Esophagus muscularis mucosa (tissue), 4 donors: ENCODE measurements at regions not wholly inside any gene's neighbourhood (a gene's known extent, or its start where the extent isn't known, plus 50 kb on each side); places are given as distances from the start of the nearest gene placed in this dataset.
"Not testable (repeated sequence)": the region's sequence is repeated elsewhere in the genome, so short reads cannot be mapped to it uniquely, and the experiment has no call there.

ENCODE experiments used
- DNase-seq: peaks from one replicate; pipeline ENCODE4 v3.0.0-alpha.2; 2017; ENCODE audit errors: extremely low spot score
- H3K27ac ChIP-seq, 4 donors: fragments of 200-600 bp; sonication (generic); replicated peaks in 1 of 4; 1 replicate in 3 of 4; 2 replicates in 1 of 4; pipeline ENCODE4 v1.5.1; 2016 to 2019; ENCODE audit warnings: mild to moderate bottlenecking in 1 of 4
- H3K27me3 ChIP-seq, 4 donors: fragments of 200-600 bp; sonication (generic); one replicate each; pipeline versions ENCODE4 v1.5.1 to v1.6.0; 2016 to 2019
- H3K36me3 ChIP-seq, 4 donors: fragments of 200-600 bp; sonication (generic); one replicate each; pipeline ENCODE4 v1.5.1; 2016 to 2019
- H3K4me1 ChIP-seq, 4 donors: fragments of 200-600 bp; sonication (generic); one replicate each; pipeline ENCODE4 v1.5.1; 2016 to 2019
- H3K4me3 ChIP-seq, 4 donors: fragments of 200-600 bp; sonication (generic); 1 replicate in 2 of 4; 2 replicates in 2 of 4; pipeline ENCODE4 v1.5.1; 2016 to 2019; ENCODE audit warnings: mild to moderate bottlenecking in 4 of 4, moderate library complexity in 1 of 4
- H3K9me3 ChIP-seq, 4 donors: fragments of 200-600 bp; sonication (generic); 1 replicate in 3 of 4; 2 replicates in 1 of 4; pipeline ENCODE4 v1.5.1; 2016 to 2019
- EP300 ChIP-seq: sonication (generic); formaldehyde crosslinking; IDR thresholded peaks from one replicate; pipeline ENCODE4 v1.6.1; 2017; ENCODE audit warnings: antibody characterized with exemption
- POLR2A ChIP-seq: fragments of 450-650 bp; IDR thresholded peaks from one replicate; pipeline ENCODE4 v1.6.1; 2017; ENCODE audit warnings: antibody characterized with exemption, moderate library complexity, mild to moderate bottlenecking, low read depth
- POLR2AphosphoS5 ChIP-seq, 2 donors: sonication (generic); formaldehyde crosslinking; IDR thresholded peaks; one replicate each; pipeline ENCODE4 v1.6.1; 2017; ENCODE audit warnings: antibody characterized with exemption in 2 of 2
- WGBS: methylation state at CpG from one replicate; pipeline ENCODE4 v1.1.5; 2018; 5-methylcytosine and 5-hydroxymethylcytosine counted together
- intact Hi-C: fragments of 100-400 bp; cut with DNase I; formaldehyde crosslinking; loops from one replicate; pipeline ENCODE4 v1.15.1; 2023
- TF ChIP-seq, protein P1 (sequence below), 3 experiments: fragments of 200-600 bp in 2 of 3; fragments of 450-650 bp in 1 of 3; sonication (generic) in 2 of 3; IDR thresholded peaks; one replicate each; pipeline ENCODE4 v1.5.1; 2017 to 2019; ENCODE audit warnings: antibody characterized with exemption in 3 of 3, mild to moderate bottlenecking in 2 of 3, moderate library complexity in 1 of 3

DNA sequence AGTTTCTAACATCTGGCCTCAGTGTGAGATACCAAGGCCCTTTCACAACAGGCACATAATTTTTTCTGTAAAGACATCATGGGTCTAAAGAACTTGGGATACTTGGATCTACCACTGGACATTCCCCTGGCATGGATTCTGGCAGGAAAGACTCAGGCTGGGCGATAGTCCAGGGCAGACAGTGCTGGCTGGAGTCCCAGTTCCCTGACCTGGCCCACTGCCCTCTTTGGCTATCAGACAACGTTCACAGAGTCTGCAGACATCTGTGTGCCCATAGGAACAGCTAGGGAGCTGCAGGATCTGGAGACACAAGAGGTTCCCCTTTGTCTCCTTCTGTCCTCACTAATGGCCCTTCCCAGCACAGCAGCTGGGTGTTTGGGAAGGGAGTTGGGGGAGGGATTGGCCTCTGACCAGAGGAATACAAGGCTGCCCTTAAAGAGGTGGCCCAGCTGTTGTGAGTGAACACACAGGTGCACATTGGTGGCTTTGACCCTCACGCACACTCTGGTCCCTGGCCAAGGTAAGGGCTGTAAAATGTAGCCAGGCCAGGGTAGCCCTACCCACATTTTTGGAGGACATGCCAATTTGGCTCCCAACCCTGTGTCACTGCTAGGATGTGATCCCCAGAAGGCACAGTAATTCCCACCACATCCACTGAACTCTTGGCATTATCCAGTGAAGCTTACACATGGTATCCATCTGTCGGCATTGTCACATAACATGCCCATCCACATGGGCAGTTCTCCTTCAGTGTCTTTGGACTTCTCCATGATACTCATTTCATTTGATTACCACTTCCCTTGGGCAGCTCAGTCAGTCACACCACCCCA is 72.3 kb downstream of the SOX3 start:
- Histone ChIP-seq H3K4me3 (no peak overlapping the region), H3K36me3 (no peaks in the 10 kb centered on the region), H3K9me3 (no peaks in the 10 kb centered on the region), H3K27me3 (peaks cover 0 to 6% (median 0%) of the 10 kb centered on the region in 4 donors), H3K27ac (no peak overlapping the region), H3K4me1 (peaks cover 0 to 28% (median 14%) of the 10 kb centered on the region in 4 donors)
- intact Hi-C loops, result no loop called here
- no peak for DNase-seq
- WGBS, result 39% methylated on average over 4 of the region's 4 CpGs
- TF ChIP-seq POLR2A (no peak), EP300 (no peak), POLR2AphosphoS5 (IDR thresholded peaks at IDR 0.05) (peak in 1 of 2 donors; percentile 11)
- TF ChIP-seq, protein P1, sequence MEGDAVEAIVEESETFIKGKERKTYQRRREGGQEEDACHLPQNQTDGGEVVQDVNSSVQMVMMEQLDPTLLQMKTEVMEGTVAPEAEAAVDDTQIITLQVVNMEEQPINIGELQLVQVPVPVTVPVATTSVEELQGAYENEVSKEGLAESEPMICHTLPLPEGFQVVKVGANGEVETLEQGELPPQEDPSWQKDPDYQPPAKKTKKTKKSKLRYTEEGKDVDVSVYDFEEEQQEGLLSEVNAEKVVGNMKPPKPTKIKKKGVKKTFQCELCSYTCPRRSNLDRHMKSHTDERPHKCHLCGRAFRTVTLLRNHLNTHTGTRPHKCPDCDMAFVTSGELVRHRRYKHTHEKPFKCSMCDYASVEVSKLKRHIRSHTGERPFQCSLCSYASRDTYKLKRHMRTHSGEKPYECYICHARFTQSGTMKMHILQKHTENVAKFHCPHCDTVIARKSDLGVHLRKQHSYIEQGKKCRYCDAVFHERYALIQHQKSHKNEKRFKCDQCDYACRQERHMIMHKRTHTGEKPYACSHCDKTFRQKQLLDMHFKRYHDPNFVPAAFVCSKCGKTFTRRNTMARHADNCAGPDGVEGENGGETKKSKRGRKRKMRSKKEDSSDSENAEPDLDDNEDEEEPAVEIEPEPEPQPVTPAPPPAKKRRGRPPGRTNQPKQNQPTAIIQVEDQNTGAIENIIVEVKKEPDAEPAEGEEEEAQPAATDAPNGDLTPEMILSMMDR (IDR thresholded peaks at IDR 0.05), result no peak

- Histone ChIP-seq H3K27ac (no peak overlapping the region), H3K9me3 (no peaks in the 10 kb centered on the region)
- intact Hi-C loops, result no loop called here
These were observed 73.3 kb downstream of the SOX3 start for GRCh38 chrX:140431521-140431920.

DNA sequence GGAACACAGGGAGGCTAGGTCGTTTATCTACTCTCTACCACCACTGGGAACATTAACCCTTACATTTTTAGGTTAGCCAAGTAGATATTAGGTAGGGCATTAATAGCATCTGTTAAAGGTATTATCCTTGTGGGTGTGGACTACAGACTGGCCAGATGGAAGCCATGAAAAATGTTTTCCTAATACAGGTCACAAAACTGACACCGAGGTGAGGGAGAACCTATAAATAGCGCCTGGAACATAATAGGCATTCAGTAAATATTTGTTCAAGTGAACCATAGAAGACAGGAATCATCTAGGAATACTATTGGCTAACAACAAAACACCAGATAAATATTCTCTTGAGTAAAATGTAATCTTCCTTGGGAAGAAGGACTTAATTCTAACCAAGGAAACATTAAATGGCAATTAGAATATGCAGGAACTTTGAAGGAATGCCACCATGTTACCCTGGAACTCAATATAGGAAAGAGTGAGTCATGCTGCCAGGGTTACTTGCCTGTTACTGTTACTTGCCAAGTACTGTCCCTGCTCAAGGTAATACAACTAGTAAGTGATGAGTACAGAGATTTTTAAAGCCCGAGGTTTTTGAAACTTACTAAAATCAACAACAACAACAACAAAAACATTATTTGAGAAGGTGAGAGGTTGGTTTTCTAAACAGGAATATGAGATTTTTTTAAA is 79.0 kb downstream of the SOX3 start:
- TF ChIP-seq POLR2AphosphoS5 (IDR thresholded peaks at IDR 0.05) (peak in 1 of 2 donors; percentile 10), EP300 (no peak)
- Histone ChIP-seq H3K36me3 (no peaks in the 10 kb centered on the region), H3K4me1 (no peaks in the 10 kb centered on the region), H3K27me3 (no peaks in the 10 kb centered on the region), H3K9me3 (no peaks in the 10 kb centered on the region), H3K4me3 (no peak overlapping the region), H3K27ac (no peak overlapping the region)
- DNase-seq, result no peak
- intact Hi-C loops, result no loop called here
- WGBS, result 47% methylated on average over 4 of the region's 4 CpGs

More at GRCh38 chrX:140431521-140431920, 73.3 kb downstream of the SOX3 start:
- Histone ChIP-seq H3K27me3 (peaks cover 0 to 6% (median 0%) of the 10 kb centered on the region in 4 donors), H3K4me3 (no peak overlapping the region), H3K36me3 (no peaks in the 10 kb centered on the region), H3K4me1 (peaks cover 0 to 28% (median 14%) of the 10 kb centered on the region in 4 donors)
- DNase-seq, result no peak
- WGBS, result 57% methylated on average over 5 of the region's 5 CpGs
- TF ChIP-seq EP300 (no peak), POLR2A (no peak)
- TF ChIP-seq, protein P1 (IDR thresholded peaks at IDR 0.05), result no peak

- intact Hi-C loops, result no loop called here
- no peak for TF ChIP-seq EP300
- no peak for TF ChIP-seq POLR2AphosphoS5 (IDR thresholded peaks at IDR 0.05)
- TF ChIP-seq, protein P1 (IDR thresholded peaks at IDR 0.05), result no peak
- TF ChIP-seq POLR2A, result no peak
- H3K27me3 ChIP-seq, result no peaks in the 10 kb centered on the region
- H3K36me3 ChIP-seq, result no peaks in the 10 kb centered on the region
- no peaks in the 10 kb centered on the region for H3K9me3 ChIP-seq
- DNase-seq, result no peak
- H3K4me3 ChIP-seq, result no peak overlapping the region
- no peaks in the 10 kb centered on the region for H3K4me1 ChIP-seq
- H3K27ac ChIP-seq, result no peak overlapping the region
These were observed 82.4 kb downstream of the SOX3 start for GRCh38 chrX:140422501-140422900.

- 86% methylated on average over 1 of the region's 1 CpG for WGBS
- H3K27me3 ChIP-seq, DNase-seq, H3K4me1 ChIP-seq, H3K36me3 ChIP-seq, intact Hi-C loops, H3K4me3 ChIP-seq, H3K27ac ChIP-seq: not testable (repeated sequence)
- peaks cover 0 to 45% (median 2%) of the 10 kb centered on the region in 4 donors for H3K9me3 ChIP-seq
These were observed 102.7 kb downstream of the SOX3 start for GRCh38 chrX:140402131-140402530.

DNA sequence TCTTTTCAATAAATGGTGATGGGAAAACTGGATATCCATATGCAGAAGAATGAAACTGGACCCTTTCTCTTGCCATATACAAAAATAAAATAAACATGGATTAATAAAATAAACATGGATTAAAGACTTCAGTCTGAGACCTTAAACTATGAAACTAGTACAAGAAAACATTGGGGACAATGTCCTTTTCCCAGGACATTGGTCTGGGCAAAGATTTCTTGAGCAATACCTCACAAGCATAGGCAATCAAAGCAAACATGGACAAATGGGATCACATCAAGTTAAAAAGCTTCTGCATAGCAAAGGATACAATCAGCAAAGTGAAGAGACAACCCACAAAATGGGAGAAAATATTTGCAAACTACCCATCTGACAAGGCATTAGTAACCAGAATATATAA is 108.5 kb downstream of the SOX3 start:
- H3K27me3 ChIP-seq, H3K27ac ChIP-seq, intact Hi-C loops, DNase-seq, H3K4me3 ChIP-seq, H3K36me3 ChIP-seq, H3K9me3 ChIP-seq, H3K4me1 ChIP-seq: not testable (repeated sequence)
